ENCODE measurements at regions not wholly inside any gene's neighbourhood (a gene's known extent, or its start where the extent isn't known, plus 50 kb on each side); places are given as distances from the start of the nearest gene placed in this dataset.

DNA sequence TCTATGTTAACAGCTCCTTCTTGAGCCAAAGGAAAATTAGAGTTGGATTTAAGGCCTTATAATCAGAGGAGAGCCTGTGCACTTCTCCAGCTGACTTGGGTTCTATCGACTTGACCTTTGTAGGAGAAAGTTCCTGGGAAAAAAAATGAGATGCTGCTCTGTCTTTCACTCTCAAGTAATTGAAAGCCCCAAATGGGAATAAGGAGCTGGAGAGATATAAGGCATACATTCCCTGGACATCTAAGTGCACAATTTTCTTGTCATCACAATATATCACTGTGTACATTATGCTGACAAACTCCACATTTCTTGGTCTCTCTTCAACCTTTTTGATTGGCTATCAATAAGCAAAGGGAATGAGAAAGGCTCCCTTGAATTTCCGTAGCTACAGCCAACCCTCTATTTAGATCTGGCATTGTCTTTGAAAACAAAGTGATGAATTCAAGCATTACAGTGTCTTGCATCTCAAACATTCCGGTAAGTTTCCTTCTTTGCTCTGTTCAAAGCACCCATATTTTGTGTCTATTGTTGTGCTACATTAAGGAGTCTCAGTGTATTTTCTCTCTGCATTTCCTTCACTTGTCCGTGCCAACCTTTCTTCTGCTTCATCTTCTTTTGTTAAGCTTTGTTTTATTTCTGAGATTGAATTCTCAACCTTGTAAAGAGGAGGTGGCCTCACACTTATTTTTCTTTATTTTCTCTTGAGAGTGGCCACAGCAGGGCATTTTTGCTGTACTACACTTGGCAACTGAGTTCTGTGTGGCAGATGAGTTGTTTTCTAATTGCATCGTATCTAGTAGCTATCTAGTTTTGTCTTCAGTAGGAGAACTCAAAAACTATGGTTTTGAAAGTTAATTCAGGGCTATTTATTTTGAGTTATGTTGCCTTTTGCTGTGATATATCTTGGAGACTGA is 450.3 kb upstream of the MAN1A1 start:
- no peak for DNase-seq
- H3K4me3 ChIP-seq (ENCODE audit: low read depth, low read length) = no peak overlapping the region
- H3K36me3 ChIP-seq = no peaks in the 10 kb centered on the region
- no peak overlapping the region for H3K27ac ChIP-seq
- TF ChIP-seq, protein P1, sequence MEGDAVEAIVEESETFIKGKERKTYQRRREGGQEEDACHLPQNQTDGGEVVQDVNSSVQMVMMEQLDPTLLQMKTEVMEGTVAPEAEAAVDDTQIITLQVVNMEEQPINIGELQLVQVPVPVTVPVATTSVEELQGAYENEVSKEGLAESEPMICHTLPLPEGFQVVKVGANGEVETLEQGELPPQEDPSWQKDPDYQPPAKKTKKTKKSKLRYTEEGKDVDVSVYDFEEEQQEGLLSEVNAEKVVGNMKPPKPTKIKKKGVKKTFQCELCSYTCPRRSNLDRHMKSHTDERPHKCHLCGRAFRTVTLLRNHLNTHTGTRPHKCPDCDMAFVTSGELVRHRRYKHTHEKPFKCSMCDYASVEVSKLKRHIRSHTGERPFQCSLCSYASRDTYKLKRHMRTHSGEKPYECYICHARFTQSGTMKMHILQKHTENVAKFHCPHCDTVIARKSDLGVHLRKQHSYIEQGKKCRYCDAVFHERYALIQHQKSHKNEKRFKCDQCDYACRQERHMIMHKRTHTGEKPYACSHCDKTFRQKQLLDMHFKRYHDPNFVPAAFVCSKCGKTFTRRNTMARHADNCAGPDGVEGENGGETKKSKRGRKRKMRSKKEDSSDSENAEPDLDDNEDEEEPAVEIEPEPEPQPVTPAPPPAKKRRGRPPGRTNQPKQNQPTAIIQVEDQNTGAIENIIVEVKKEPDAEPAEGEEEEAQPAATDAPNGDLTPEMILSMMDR (IDR thresholded peaks at IDR 0.05; ENCODE audit: low read depth, low read length) = no peak
- no peaks in the 10 kb centered on the region for H3K9me3 ChIP-seq (ENCODE audit: severe bottlenecking)
- no peaks in the 10 kb centered on the region for H3K27me3 ChIP-seq (ENCODE audit: insufficient read depth, low read depth, severe bottlenecking)

DNA sequence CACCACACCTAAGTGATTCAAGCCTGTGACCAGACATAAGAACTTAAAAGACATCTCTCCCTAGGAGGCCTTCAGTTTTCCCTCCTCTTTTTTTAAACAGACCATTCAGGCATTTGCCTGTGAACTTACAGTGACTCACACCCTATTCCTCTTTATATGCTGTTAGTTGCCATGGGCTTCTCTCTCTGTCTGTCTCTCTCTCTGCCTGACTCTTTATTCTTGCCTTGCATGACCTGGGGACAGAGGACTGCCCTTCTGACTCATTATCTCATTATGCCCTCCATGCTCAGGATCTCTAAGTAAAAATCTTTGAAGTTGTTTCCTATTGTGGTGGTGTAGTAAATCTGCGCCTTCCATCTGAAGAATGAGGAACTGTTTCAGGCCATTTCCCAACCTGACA is 442.2 kb upstream of the MAN1A1 start:
- H3K27me3 ChIP-seq (ENCODE audit: insufficient read depth, low read depth, severe bottlenecking) = no peaks in the 10 kb centered on the region
- no peaks in the 10 kb centered on the region for H3K36me3 ChIP-seq
- TF ChIP-seq, protein P1 (IDR thresholded peaks at IDR 0.05; ENCODE audit: low read depth, low read length) = no peak
- H3K4me3 ChIP-seq (ENCODE audit: low read depth, low read length) = no peak overlapping the region
- H3K27ac ChIP-seq = no peak overlapping the region
- no peaks in the 10 kb centered on the region for H3K9me3 ChIP-seq (ENCODE audit: severe bottlenecking)
- DNase-seq = no peak

DNA sequence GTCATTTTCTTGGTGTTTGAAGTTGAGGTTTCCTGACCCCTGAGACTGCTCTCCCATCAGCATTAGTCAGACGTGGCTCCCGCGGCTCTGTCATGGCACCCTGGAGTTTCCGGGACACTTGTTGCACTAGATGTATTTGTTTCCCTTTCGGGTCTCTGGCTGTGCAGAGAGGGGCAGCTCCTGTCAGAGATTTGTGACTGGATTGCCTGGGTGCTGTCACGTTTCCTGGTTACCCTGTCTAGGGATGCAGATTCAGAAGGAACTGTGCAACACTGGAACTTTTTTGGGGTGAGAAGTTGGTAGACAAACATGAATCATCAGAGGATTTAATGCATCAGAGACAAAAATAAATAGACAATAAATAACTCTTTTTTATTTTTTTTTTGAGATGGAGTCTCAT is 431.8 kb upstream of the MAN1A1 start:
- H3K4me3 ChIP-seq (ENCODE audit: low read depth, low read length) = no peak overlapping the region
- H3K27me3 ChIP-seq (ENCODE audit: insufficient read depth, low read depth, severe bottlenecking) = no peaks in the 10 kb centered on the region
- no peak for DNase-seq
- no peak overlapping the region for H3K27ac ChIP-seq
- H3K36me3 ChIP-seq = no peaks in the 10 kb centered on the region
- no peaks in the 10 kb centered on the region for H3K9me3 ChIP-seq (ENCODE audit: severe bottlenecking)
- TF ChIP-seq, protein P1 (IDR thresholded peaks at IDR 0.05; ENCODE audit: low read depth, low read length) = no peak

DNA sequence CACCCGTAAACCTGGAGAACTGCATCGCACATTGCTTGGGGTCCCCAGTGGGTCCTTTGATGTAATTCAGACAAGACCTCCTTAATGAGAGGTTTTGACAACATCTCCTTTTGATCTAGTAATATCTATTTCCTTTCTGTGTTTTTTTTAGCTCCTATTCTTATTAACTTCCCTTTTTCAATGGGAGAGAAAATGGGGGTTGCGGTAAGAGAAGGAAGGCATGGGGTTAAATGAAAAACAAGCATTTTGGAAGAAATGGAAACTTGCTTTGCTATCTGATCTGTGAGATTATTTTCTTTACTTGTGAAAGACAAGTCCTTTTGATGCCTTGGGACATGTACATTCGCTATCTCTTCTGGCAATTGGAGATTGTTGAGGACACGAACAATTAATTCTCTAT is 418.6 kb upstream of the MAN1A1 start:
- no peaks in the 10 kb centered on the region for H3K36me3 ChIP-seq
- no peak for DNase-seq
- H3K4me3 ChIP-seq (ENCODE audit: low read depth, low read length) = no peak overlapping the region
- no peaks in the 10 kb centered on the region for H3K27me3 ChIP-seq (ENCODE audit: insufficient read depth, low read depth, severe bottlenecking)
- TF ChIP-seq, protein P1 (IDR thresholded peaks at IDR 0.05; ENCODE audit: low read depth, low read length) = no peak
- no peaks in the 10 kb centered on the region for H3K9me3 ChIP-seq (ENCODE audit: severe bottlenecking)
- H3K27ac ChIP-seq = no peak overlapping the region

DNA sequence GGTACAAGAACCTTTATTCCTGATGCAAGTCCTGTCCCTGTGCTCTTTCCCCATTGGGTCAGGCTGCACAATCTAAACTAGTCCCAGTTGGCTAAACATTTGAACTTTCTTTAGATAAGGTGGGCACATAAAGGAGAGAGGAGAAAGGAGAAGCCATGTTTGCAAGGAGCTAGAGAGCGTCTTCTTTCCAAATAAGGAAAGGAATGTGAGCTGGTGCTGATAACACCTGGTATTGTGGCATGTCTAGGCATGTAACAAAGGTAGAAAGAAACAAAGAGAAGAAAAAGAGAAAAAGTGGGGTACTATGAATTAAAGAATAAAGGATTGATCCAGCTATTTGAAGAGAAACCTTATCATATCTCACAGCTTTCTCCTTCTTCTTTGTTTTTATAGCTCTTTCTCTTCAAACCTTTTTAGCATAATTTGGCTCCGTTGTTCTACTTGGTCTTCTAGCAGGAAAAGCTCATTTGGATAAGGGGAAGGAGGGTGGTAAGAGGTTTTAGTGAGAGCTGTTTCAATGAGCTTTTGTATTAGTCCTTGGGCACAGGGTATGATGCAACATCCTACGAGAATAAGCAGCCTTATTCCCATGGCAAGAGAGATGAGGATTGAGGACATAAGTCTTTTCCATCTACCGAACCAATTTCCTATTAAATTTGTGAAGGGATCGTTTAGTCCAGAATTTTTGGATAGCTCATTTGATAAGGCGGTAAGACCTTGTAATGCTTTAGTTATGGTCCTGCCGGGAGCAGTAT is 415.5 kb upstream of the MAN1A1 start:
- Histone ChIP-seq H3K4me3 (ENCODE audit: low read depth, low read length) (no peak overlapping the region), H3K9me3 (ENCODE audit: severe bottlenecking) (no peaks in the 10 kb centered on the region), H3K27me3 (ENCODE audit: insufficient read depth, low read depth, severe bottlenecking) (no peaks in the 10 kb centered on the region), H3K36me3 (no peaks in the 10 kb centered on the region), H3K27ac (no peak overlapping the region)
- TF ChIP-seq, protein P1 (IDR thresholded peaks at IDR 0.05; ENCODE audit: low read depth, low read length) = no peak
- no peak for DNase-seq
